HEK293T (cell line): ENCODE measurements at regions not wholly inside any gene's neighbourhood (a gene's known extent, or its start where the extent isn't known, plus 50 kb on each side); places are given as distances from the start of the nearest gene placed in this dataset.
"Not testable (repeated sequence)": the region's sequence is repeated elsewhere in the genome, so short reads cannot be mapped to it uniquely, and the experiment has no call there.

Experiments used
- CTCF ChIA-PET: fragments of 350-600 bp; formaldehyde crosslinking; extraction: SDS; loops from one replicate; lab custom pipeline; 2021; ENCODE audit warnings: antibody characterized with exemption, inconsistent platforms; lab: Yijun Ruan, JAX
- POLR2A ChIA-PET: fragments of 350-600 bp; formaldehyde crosslinking; extraction: SDS; loops from one replicate; lab custom pipeline; 2020; ENCODE audit warnings: antibody characterized with exemption, inconsistent platforms; lab: Yijun Ruan, JAX
- DNase-seq: peaks from one replicate; pipeline ENCODE4 v3.0.0; 2012; ENCODE audit warnings: mixed read lengths; ENCODE audit errors: extremely low spot score
- FOXA1 ChIP-seq: fragments of 450-650 bp; IDR thresholded peaks from 2 replicates; pipeline ENCODE4 v1.6.1; 2016; ENCODE audit warnings: mild to moderate bottlenecking
- FOXM1 ChIP-seq: fragments of 450-650 bp; IDR thresholded peaks from 2 replicates; pipeline ENCODE4 v1.6.1; 2017; ENCODE audit warnings: mild to moderate bottlenecking, borderline replicate concordance
- L3MBTL2 ChIP-seq: fragments of 450-650 bp; conservative IDR thresholded peaks from 2 replicates; pipeline ENCODE4 v1.6.1; 2016; ENCODE audit warnings: mild to moderate bottlenecking
- LEF1 ChIP-seq: fragments of 450-650 bp; IDR thresholded peaks from 2 replicates; pipeline ENCODE4 v1.6.1; 2017; ENCODE audit warnings: mild to moderate bottlenecking, borderline replicate concordance
- ZNF384 ChIP-seq: fragments of 450-650 bp; IDR thresholded peaks from 2 replicates; pipeline ENCODE4 v1.6.1; 2016
- TF ChIP-seq, protein P1 (sequence below): fragments of 450-650 bp; IDR thresholded peaks from 2 replicates; pipeline ENCODE4 v1.6.1; 2016

DNA sequence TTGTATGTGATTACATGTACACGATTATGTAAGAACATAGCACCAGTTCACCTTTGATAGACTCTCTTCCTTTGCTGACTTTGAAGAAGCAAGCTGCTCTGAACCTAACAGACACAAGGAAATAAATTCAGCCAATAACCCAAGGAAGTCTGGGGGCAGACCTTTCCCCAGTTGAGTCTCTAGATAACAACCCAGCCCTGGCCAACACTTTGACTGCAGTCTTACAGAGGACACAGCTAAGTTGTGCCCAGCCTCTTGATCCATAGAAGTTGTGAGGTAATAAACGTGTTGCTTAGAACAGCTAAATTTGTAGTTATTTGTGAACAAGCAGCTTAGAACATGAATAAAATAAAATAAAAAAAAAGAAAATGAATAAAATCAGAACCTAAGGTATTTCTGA lies 116.3 kb downstream of the PRR15 start:
- CTCF ChIA-PET, DNase-seq, POLR2A ChIA-PET: not testable (repeated sequence)

DNA sequence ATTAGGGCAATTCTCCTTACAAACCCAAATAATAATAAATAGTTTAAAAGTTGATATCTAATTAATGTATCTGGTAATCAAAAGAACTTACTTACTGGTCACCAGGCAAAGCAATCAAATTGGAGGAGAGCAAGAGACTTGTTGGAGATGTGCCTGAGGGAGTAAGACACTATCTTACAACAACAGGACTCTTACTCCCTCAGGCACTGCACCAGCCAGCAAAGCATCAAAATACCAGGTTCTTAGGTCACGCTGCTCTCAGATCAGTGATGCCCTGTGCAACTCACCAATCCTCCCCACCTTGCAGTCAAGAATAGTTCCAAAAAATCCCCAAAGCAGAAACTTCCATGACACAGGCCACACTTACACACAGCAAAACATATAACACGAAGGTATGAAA lies 117.0 kb downstream of the PRR15 start:
- POLR2A ChIA-PET, CTCF ChIA-PET, DNase-seq: not testable (repeated sequence)

DNA sequence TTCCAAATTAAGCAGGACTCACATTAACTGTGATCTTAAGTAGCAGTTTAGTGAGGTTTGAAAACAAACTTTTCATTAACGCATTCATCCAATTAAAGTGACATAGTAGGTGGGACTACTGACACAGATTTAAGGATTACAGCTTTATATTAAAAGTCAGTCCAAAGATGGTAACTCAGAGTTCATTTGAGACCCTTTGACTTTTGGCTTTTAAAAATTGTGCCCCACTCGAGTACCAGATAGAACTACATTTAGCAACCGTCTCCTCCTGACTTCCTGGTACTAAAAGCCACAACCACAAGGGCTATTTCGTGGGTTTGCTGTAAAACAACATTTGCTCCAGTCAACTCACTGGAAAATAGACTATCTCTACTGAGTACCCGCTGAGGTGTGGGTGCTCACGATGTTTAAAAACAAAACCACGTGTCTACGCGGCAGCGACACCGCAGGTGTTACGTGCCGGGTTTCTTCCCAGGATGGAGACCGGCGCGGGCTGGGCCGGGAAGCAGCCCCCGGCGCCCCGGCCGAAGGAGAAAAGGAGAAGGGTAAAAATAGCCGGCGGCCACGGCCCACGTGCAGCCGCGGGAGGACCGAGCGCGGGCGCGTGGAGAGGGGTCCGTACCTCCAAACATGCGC lies 120.6 kb downstream of the PRR15 start:
- DNase-seq, CTCF ChIA-PET, POLR2A ChIA-PET: not testable (repeated sequence)

DNA sequence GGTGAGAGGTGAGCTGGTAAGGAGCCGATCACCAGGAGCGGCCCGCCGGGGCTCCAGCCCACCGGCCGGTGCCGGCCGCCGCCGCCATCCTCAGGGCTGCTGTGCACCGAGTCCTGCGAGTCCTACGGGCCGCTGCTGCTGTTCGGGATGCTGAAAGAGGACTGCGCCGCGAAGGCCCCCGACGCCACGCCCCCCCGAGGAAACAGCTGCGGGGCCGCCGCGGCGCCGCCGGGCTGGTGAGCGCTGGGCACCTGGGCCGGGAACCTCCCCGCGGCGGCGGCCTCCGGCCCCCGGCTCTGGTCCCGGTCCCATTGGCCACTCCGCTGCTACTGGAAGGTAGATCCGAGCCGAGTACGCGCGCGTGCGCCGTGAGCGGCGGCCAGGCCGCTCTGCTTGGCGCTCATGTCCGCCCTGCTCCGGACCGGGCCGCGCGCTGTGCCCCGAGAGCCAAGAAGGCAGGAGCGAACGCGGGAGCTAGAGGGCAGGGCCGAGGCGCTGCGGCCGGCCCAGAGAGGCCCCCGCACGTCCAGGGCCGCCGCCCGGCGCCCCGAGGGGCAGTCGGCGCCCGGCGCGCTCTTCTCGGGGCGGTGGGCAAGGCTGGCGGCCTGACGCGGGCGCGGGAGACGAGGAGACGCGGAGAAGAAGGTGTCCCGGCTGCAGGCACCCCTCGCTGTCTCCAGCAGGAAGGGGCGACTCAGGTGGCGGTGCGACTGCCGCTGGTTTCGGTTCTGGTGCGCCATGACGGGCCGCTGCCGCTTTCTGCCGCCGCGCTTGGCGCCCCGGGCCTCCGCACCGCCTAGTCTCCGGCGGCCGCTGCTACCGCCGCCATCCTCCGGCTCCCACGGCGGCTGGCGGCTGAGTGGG lies 121.3 kb upstream of the WIPF3 start:
- CTCF ChIA-PET = no interaction called here
- DNase-seq = peak; percentile 54
- TF ChIP-seq ZNF384 (no peak), FOXA1 (no peak), LEF1 (0 out of 2 replicates have a peak, but pooled peaks have one; percentile 14), FOXM1 (peak; percentile 53; the same call in 1 of the 2 replicates), L3MBTL2 (no peak)
- POLR2A ChIA-PET = no interaction called here

DNA sequence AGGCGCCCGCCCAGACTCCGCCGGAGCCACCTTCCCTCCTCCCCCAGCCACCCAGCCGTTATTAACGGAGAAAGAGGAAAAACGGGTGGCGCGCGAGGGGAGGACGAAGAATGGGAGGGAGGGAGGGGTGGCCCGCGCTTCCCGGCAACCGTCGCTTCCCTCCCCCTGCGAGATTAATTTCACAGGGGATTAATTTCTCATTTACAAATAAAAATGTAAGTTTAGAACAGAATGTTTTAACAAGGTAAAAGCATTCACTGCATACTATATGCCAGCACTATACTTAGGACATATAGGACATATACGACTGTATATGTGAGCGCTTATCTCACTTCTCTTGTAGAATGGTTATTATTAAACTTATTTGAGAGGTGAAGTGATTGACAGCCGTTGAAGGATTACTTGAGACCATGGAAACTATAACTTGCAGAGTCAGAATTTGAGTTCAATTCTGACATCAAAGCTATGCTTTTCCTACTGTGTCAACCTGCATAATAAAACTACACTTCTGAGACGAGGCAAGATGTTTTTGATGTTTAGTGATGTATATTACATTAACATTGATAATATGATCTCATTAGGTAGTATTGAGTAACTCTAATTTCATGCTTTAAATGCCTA lies 120.5 kb upstream of the WIPF3 start:
- TF ChIP-seq, protein P1, sequence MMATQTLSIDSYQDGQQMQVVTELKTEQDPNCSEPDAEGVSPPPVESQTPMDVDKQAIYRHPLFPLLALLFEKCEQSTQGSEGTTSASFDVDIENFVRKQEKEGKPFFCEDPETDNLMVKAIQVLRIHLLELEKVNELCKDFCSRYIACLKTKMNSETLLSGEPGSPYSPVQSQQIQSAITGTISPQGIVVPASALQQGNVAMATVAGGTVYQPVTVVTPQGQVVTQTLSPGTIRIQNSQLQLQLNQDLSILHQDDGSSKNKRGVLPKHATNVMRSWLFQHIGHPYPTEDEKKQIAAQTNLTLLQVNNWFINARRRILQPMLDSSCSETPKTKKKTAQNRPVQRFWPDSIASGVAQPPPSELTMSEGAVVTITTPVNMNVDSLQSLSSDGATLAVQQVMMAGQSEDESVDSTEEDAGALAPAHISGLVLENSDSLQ = peak; percentile 68
- DNase-seq, POLR2A ChIA-PET, CTCF ChIA-PET: not testable (repeated sequence)

DNA sequence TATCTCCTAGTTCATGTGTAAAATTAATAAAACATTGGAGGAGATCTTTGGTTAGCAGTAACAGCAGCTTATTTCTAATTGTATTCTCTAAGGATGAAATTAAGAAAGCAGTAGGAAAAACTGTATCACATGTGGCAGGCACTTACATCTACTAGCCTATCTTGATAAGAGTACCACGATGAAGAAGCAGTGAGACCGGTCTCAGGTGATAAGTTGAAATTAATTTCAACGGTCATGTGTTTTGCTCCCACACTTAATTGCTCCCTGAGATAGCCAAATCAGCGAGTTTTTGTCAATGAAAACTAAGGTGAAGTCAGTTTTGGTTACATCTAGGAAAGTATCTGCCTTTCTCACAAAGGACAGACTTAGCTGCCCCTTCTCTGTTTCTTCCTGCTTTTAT lies 115.8 kb upstream of the WIPF3 start:
- CTCF ChIA-PET, POLR2A ChIA-PET, DNase-seq: not testable (repeated sequence)

DNA sequence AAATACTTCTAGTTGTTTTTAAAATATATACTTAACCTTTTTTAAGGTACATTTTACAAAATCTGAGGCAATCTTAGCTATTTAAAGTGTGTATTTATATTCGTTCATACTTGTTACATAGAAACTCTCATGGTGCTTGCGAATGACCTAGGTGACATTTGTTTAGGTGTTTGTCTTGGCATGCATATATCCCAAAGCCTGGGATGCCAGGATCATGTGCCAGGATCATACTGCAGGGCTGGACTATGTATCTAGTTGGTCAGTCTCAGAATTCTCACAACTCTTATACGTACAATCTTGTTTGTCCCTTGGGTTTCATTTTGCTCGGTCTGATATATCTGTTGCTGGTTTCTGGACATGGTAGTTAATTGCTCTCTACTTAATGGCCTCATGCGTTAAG lies 109.9 kb upstream of the WIPF3 start:
- DNase-seq, POLR2A ChIA-PET, CTCF ChIA-PET: not testable (repeated sequence)

DNA sequence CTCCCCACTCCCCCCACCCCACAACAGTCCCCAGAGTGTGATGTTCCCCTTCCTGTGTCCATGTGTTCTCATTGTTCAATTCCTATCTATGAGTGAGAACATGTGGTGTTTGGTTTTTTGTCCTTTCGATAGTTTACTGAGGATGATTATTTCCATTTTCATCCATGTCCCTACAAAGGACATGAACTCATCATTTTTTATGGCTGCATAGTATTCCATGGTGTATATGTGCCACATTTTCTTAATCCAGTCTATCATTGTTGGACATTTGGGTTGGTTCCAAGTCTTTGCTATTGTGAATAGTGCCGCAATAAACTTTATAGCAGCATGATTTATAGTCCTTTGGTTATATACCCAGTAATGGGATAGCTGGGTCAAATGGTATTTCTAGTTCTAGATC lies 106.6 kb upstream of the WIPF3 start:
- POLR2A ChIA-PET, DNase-seq, CTCF ChIA-PET: not testable (repeated sequence)

DNA sequence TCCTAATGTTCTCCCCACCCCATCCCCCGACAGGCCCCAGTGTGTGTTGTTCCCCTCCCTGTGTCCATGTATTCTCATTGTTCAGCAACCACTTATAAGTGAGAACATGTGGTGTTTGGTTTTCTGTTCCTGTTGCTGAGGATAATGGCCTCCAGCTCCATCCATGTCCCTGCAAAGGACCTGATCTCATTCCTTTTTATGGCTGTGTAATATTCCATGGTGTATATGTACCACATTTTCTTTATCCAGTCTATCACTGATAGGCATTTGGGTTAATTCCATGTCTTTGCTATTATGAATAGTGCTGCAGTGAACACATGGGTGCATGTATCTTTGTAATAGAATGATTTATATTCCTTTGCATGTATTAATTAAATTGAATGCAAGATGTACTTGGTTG lies 104.8 kb upstream of the WIPF3 start:
- CTCF ChIA-PET, DNase-seq, POLR2A ChIA-PET: not testable (repeated sequence)

DNA sequence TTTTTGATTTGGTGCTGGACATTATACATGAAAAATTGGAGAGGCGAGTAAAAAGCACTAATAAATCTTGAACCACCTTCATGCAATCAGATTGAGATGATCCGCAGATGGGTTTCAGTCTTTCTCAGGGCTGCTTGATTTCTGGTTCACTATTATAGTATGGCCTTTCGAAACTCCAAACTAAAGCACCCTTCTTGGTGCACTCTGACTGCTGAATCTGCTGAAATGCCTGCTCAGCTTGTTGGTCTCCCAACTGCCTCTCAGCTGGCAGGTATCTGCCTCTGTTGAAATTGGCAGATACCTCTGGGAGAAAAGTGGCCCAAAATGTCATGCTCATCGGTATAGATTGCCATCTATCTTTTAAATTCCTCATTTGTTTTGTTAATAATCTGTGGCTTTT lies 102.5 kb upstream of the WIPF3 start:
- DNase-seq, POLR2A ChIA-PET, CTCF ChIA-PET: not testable (repeated sequence)

DNA sequence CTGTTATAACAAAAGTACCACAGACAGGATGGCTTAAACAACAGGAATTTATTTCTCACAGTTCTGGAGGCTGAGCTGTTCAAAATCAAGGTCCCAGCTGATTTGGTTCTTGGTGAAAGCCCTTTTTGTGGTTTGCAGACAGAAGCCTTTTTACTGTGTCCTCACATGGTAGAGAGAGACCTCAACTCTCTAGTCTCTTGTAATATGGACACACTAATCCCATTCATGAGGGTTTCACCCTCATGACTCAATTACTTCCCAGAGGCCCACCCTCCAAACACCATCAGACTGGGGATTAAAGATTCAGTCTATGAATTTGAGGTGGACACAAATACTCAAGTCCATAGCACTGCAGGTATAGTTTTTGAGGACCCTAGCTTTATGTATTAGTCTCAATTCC lies 97.3 kb upstream of the WIPF3 start:
- DNase-seq, POLR2A ChIA-PET, CTCF ChIA-PET: not testable (repeated sequence)

DNA sequence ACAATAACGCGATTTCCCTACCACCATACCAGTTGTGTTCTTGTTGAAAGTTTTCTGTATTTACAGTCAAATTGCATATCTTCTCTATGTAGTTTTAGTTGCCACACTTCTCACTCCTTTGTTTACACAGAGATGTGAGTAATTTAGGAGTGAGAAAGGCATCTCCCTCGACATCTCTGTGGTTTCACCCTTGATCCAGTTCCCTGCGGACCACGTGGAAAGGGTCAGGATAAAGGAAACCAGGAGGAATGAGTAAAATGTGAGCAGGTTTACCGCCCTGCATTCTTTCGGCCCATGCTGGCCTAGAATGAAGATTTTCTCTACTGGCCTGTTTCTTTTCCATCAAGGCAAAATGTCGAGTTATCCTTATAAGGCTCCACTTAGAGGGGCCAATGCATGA lies 83.2 kb upstream of the WIPF3 start:
- DNase-seq, POLR2A ChIA-PET, CTCF ChIA-PET: not testable (repeated sequence)
